WTC11 (cell line): ENCODE measurements at regions not wholly inside any gene's neighbourhood (a gene's known extent, or its start where the extent isn't known, plus 50 kb on each side); places are given as distances from the start of the nearest gene placed in this dataset.

Experiments
- GRHL2 ChIP-seq: fragments of 250-450 bp; sonication (Bioruptor Pico); IDR thresholded peaks from 2 replicates; pipeline ENCODE4 v1.8.0; 2022; ENCODE audit warnings: mild to moderate bottlenecking, moderate library complexity; ENCODE audit not compliant: insufficient replicate concordance, severe bottlenecking
- JAZF1 ChIP-seq: fragments of 250-450 bp; sonication (Bioruptor Pico); IDR thresholded peaks from 2 replicates; pipeline ENCODE4 v1.9.0; 2021; ENCODE audit warnings: moderate library complexity, mild to moderate bottlenecking, inconsistent platforms
- MXD4 ChIP-seq: fragments of 250-450 bp; sonication (Bioruptor Pico); IDR thresholded peaks from 2 replicates; pipeline ENCODE4 v1.8.0; 2021; ENCODE audit warnings: mild to moderate bottlenecking, moderate library complexity, borderline replicate concordance
- NR2C2 ChIP-seq: sonication (generic); formaldehyde crosslinking; IDR thresholded peaks from 2 replicates; pipeline ENCODE4 v1.8.0; 2022; ENCODE audit warnings: mild to moderate bottlenecking, missing genetic modification reagents
- NR3C1 ChIP-seq: sonication (generic); formaldehyde crosslinking; conservative IDR thresholded peaks from 2 replicates; pipeline ENCODE4 v1.8.1; 2023; ENCODE audit warnings: low read depth, mild to moderate bottlenecking, missing genetic modification reagents
- USF2 ChIP-seq: sonication (generic); formaldehyde crosslinking; IDR thresholded peaks from 2 replicates; pipeline ENCODE4 v1.8.1; 2023; ENCODE audit warnings: mild to moderate bottlenecking, missing genetic modification reagents, moderate library complexity
- TF ChIP-seq, protein P1 (sequence below): sonication (generic); formaldehyde crosslinking; IDR thresholded peaks from 2 replicates; pipeline ENCODE4 v1.8.1; 2023; ENCODE audit warnings: mild to moderate bottlenecking, missing genetic modification reagents, moderate library complexity
- TF ChIP-seq, protein P2 (sequence below): fragments of 200-600 bp; IDR thresholded peaks from 2 replicates; pipeline ENCODE4 v1.8.0; 2022; ENCODE audit warnings: antibody characterized with exemption
- TF ChIP-seq, protein P3 (sequence below): sonication (generic); formaldehyde crosslinking; IDR thresholded peaks from 2 replicates; pipeline ENCODE4 v1.8.0; 2022; ENCODE audit warnings: mild to moderate bottlenecking, missing genetic modification reagents

- TF ChIP-seq, protein P1, sequence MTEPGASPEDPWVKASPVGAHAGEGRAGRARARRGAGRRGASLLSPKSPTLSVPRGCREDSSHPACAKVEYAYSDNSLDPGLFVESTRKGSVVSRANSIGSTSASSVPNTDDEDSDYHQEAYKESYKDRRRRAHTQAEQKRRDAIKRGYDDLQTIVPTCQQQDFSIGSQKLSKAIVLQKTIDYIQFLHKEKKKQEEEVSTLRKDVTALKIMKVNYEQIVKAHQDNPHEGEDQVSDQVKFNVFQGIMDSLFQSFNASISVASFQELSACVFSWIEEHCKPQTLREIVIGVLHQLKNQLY (CRISPR knock-in tag) = no peak
- TF ChIP-seq, protein P2, sequence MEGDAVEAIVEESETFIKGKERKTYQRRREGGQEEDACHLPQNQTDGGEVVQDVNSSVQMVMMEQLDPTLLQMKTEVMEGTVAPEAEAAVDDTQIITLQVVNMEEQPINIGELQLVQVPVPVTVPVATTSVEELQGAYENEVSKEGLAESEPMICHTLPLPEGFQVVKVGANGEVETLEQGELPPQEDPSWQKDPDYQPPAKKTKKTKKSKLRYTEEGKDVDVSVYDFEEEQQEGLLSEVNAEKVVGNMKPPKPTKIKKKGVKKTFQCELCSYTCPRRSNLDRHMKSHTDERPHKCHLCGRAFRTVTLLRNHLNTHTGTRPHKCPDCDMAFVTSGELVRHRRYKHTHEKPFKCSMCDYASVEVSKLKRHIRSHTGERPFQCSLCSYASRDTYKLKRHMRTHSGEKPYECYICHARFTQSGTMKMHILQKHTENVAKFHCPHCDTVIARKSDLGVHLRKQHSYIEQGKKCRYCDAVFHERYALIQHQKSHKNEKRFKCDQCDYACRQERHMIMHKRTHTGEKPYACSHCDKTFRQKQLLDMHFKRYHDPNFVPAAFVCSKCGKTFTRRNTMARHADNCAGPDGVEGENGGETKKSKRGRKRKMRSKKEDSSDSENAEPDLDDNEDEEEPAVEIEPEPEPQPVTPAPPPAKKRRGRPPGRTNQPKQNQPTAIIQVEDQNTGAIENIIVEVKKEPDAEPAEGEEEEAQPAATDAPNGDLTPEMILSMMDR = no peak
- no peak for TF ChIP-seq USF2
- TF ChIP-seq GRHL2 (CRISPR knock-in tag) = no peak
- TF ChIP-seq NR3C1 = no peak
- TF ChIP-seq, protein P3, sequence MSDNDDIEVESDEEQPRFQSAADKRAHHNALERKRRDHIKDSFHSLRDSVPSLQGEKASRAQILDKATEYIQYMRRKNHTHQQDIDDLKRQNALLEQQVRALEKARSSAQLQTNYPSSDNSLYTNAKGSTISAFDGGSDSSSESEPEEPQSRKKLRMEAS (CRISPR knock-in tag) = no peak
- TF ChIP-seq NR2C2 (CRISPR knock-in tag) = no peak
- TF ChIP-seq JAZF1 (CRISPR knock-in tag) = no peak
- TF ChIP-seq MXD4 (CRISPR knock-in tag) = no peak
Observed at GRCh38 chr5:125130591-125130990, 384.2 kb upstream of the ZNF608 start.
